Left colon (tissue), 2 donors: ENCODE measurements at regions not wholly inside any gene's neighbourhood (a gene's known extent, or its start where the extent isn't known, plus 50 kb on each side); places are given as distances from the start of the nearest gene placed in this dataset.

ENCODE experiments used
- ATAC-seq: fragments of 200-7000 bp; cut with Tn5 transposase; one replicate; pipeline ENCODE4 v1.9.1; 2020; ENCODE audit warnings: mild to moderate bottlenecking, moderate library complexity
- DNase-seq, 2 donors: peaks; one replicate each; pipeline ENCODE4 v3.0.0-alpha.2; 2020
- intact Hi-C, 2 donors: fragments of 100-400 bp; cut with DNase I in 1 of 2; cut with micrococcal nuclease in 1 of 2; formaldehyde crosslinking; loops; one replicate each; pipeline versions ENCODE4 v1.11.2 to v1.14.0; 2022; cut with DNase I, micrococcal nuclease
- donor health status: DM: no; HTN: no; CAD: no.
- donor health status: DM: yes; HTN: yes; CAD: no.

DNA sequence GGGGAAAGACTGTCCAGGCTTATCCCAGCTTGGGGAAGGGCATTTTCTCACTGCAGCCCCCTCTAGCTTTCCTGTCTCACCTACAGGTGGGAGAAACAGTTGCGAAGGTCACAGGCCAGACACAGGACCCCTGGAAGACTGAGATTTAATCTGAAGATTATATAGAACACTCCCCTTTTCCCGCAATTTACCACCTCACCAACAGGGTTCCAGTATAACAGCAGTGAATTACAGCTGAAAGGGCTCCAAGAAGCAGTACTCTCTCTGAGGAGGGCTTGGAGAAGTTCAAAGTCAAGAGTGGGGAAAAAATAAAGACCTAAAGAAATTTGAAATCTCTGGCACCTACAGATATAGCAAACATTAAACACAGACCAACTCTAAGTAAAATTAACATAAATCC is 111.9 kb downstream of the ANKRD60 start:
- intact Hi-C loops = no loop called here
- ATAC-seq (no peak), DNase-seq (no peak)

DNA sequence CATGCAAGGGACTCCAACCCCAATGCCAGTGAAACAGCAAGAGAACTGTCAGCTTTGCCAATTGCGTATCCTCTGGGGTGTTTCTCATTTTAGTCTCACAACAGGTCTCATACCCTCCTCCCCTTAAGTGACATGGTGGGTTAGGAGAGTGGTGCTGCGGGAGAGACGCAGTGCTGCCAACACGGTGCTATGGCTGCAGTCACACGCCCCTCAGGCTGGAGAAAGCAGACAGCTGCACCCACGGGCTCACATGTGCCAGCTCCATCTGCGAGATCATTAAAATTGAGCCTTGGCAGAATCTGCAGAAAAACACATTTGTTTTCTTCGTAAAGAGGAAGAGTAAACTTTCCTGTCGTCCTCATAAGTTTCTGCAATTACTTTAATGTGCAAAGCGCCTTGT is 114.7 kb downstream of the ANKRD60 start:
- no peak for DNase-seq
- ATAC-seq = no peak
- intact Hi-C loops = no loop called here

DNA sequence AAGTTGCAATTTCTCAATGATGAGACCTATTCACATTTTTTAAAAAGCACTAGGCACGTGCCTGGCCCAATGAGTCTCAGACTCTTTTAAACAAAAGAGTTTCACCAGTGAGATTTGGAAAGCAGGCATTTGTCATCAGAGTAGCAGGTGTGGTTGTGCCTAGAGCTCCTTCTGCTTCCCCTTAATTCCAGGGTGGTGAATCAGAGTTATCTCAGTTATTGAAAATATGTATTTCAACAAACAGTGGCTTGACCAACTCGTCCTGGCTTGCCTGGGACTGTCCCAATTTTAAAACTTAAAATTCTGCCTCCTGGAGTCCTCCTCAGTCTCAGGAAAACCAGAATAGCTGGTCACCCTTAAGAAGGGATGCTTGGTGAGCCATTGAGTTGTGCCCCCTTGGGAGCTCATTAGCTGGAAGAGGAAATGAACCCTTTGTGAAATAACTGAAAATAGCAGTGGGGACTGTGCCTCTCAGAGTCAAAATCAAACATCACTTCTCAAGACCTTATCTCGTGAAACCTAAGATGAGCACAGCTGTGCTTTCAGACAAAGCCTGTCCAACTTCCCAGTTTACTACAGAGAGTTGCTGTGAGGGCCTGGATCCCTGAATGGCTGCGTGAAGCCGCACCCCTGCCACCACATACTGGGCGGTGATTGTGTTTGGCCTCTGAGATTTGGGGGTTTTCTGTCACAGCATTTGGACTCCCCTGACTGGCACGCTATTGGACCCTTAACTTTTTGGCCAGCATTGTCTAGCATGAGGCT is 116.3 kb downstream of the ANKRD60 start:
- DNase-seq = no peak
- ATAC-seq = no peak
- intact Hi-C loops = no loop called here

DNA sequence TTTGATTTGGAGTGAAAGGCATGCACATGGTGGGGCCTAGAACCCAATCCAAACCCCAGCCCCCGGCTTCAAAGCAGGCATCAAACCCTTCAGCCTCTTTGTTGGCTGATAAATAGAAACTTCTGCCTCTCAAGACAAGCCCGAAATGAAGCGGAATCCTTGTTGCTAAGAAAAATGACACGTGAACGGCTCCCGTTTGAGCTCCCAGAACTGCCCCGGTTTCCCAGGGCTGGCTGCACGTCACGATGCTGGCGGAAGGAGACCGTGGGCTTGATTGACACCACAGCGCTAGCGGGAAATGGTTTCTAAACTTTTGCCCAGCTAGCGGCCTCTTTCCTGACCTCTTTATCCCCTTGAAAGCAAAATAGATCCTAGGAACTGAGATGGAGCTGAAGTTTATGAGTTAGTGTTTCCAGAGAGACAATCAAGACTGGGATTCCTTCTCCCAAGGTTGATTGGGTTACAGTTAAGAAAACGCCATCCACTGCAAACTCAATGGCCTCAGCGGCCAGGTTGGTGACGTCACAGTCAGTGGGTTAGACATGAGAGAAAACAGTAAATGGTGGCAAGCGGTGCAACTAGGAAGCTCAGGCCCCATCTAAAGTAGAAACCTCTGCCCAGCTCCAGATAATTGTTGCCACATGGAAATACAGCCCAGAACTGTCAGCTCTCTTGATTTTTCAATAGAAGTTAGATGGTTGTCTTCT is 117.0 kb downstream of the ANKRD60 start:
- intact Hi-C loops = no loop called here
- DNase-seq (no peak), ATAC-seq (no peak)

DNA sequence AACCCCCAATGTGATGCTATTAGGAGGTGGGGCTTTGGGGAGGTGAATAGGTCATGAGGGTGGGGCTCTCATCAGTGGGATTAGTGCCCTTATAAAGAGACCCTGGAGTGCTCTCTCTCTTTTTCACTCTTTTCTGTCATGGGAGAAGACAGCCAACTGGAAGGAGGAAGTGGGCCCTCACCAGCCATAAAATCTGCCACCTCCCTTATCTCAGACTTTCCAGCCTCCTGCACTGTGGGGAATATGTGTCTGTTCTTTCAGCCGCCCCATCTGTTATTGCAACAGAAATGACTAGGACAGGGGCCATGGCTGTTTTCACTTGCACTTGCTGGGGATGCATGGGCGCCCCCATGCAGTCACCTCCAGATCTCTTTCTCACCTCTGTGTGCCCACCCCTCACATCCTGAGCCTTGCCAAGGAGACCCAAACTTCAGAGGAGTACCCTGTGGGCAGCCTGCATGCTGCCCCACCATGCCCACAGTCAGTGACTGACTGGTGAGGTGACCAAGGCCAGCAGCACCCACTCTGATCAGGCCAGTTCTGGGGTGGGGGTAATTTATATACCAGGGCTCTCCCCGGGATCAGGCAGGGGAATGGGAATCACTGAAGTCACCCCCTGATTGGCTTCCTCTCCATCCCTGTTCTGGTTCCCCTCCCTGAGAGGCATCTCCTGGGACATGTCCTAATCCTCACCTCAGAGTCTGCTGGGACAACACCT is 118.4 kb downstream of the ANKRD60 start:
- no peak for DNase-seq
- intact Hi-C loops = no loop called here
- no peak for ATAC-seq

DNA sequence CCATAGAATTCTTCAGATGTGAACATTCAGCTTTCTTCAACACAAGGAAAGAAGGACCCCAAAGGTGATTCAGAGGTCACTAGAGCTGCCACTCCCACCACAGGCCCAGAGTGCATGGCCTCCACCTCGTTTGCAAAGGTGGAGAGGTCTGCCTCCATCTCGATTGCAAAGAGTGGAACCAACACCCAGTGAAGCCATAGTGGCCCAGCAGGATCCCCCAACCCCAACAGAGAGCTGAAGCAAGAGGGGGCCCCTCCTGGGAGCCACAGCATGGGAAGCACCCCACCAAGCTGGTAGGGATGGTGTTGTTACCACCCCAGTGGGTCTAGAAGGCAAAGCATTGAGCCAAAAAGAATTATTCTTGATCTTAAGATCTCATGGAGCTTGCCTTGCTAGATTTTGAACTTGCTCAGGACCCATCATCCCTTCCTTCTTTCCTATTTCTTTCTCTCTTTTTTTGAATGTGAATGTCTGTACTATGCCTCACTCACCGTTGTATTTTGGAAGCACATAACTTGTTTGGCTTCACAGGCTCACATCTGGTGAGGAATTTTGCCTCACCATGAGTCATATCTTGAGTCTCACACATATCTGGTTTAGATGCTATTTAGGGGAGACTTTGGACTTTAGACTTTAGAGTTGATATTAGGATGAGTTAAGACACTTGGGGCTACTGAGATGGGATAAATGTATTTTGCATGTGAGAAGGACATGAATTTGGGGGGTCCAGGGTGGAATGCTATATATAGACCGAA is 119.2 kb downstream of the ANKRD60 start:
- no peak for DNase-seq
- intact Hi-C loops = no loop called here
- ATAC-seq = no peak

DNA sequence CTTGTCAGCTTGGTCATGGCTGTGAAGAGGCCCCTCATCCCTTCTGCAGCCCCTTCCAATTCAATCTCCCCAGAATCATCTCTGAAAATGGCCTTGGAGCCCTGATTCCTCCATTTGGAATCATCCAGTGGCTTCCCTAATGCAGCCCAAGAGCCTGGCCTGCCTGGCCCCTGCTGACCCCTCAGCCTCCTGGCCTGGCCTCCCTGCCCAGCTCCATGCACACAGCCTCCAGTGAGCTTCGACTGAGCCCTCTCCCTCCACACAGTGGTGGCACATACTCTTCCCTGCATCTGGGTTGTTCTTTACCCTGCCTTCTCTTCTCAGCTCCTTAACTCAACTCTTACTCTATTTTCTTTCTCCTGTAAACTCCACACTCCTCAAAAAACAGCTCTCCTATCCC is 120.9 kb downstream of the ANKRD60 start:
- DNase-seq (no peak), ATAC-seq (no peak)
- intact Hi-C loops = no loop called here

DNA sequence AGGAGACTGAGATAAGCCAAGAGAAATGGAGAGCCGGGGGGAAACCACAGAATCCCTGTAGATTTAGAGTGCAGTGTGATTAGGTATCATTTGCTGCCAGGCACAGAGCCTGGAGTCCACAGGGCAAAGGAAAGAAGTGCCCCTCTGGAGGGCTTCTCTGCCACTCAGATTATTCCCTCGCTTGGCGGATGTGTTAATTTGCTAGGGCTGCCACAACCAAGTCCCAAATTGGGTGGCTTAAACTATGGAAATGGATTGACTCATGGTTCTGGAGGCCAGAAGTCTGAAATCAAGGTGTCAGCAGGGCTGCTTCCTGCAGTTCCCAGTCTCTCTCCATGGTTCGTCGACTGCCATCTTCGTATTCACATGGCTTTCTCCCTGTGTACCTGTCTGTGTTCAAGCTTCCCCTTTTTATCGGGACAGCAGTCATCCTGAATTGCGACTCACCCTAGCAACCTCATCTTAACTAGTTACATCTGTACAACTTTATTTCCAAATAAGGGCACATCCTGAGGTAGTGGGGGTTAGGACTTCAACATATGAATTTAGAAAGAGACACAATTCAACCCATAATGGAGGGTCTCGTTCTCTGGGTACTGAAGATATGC is 122.2 kb downstream of the ANKRD60 start:
- no peak for ATAC-seq
- DNase-seq = no peak
- intact Hi-C loops = no loop called here

DNA sequence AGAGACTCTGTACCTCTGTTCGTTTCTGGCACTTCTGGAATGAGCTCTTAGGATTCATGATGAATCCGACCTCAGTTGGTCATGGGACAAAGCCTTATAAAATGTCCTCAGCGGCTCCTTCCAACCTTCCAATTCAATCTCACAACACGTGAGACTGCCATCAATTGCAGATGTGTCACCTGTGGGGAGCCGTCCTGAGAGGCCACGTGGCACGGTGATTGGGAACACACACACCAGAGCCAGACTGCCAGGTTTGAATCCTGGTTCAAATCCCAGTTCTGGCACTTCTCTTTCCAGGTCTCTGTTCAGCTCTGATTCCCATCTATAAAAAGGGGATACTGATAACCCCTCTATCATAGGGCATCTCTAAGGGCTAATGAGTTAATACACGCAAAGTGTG is 124.5 kb downstream of the ANKRD60 start:
- ATAC-seq = no peak
- intact Hi-C loops = no loop called here
- no peak for DNase-seq

DNA sequence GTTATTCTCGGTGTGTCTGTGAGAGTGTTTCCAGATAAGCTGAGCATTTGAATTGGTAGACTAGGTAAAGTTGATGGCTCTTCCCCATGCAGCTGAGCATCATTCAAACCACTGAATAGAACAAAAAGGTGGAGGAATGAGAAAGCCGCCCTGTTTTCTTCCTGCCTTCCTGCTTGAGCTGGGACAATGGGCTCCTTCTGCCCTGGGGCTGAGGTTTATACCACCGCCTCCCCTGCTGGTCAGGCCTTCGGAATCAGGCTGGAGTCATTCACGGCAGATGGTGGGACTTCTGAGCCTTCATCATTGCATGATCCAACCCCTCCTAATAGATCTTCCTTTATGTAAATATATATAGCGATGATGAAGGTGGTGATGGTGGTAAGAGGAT is 124.9 kb downstream of the ANKRD60 start:
- no peak for ATAC-seq
- intact Hi-C loops = no loop called here
- DNase-seq = no peak

DNA sequence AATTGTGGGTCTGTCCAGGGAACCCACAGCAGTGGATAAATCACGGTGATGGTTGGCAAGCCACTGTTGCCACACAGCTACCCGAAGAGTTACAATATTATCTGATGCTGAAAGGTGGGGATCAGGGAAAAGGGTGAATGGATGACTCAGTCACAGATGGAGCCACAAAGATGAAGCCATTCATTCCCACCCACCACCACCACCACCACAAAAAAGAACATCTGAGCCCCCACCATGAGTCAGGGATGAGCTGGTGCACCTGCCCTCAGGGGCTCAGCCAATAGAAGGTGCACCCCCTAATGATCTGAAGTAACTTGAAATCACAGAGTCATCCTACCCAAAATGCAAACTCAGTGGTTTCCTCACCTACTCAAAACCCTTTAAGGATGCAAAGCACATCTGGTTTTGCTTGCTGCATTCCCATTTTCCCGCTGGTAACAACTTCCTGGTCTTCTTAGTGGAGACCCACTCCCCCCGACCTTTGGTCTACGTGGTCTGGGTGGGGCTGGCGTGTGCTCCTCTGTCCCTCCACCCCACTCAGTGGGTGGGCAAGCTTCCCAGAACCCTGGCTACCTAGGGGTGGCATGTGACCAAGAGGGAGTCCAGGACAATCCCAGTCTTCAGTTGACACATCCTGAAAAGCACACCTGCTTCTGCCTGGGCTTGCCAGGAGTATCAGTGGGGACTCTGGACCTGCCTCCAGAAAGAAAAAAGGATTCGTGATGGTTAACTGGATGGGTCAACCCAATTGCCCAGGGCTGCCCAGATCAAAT is 125.5 kb downstream of the ANKRD60 start:
- ATAC-seq = no peak
- intact Hi-C loops = no loop called here
- no peak for DNase-seq

DNA sequence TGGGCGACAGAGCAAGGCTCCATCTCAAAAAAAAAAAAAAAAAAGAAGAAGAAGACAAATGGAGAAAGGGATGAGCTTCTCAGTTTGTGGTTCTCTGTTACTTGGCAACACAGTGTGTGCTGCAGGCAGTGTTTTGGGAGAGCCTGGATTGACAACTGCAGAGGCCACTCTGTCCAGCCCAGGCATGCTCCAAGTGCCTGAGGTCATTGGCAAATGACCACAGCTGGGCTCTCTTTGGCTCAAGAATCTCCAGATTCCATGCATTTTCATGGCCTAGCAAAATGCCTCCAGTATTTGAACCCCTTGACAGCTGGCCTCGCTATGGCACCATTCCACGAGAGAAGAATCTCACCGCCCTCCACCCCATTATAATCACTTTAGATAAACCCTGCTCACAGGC is 126.2 kb downstream of the ANKRD60 start:
- intact Hi-C loops = no loop called here
- DNase-seq (no peak), ATAC-seq (no peak)

DNA sequence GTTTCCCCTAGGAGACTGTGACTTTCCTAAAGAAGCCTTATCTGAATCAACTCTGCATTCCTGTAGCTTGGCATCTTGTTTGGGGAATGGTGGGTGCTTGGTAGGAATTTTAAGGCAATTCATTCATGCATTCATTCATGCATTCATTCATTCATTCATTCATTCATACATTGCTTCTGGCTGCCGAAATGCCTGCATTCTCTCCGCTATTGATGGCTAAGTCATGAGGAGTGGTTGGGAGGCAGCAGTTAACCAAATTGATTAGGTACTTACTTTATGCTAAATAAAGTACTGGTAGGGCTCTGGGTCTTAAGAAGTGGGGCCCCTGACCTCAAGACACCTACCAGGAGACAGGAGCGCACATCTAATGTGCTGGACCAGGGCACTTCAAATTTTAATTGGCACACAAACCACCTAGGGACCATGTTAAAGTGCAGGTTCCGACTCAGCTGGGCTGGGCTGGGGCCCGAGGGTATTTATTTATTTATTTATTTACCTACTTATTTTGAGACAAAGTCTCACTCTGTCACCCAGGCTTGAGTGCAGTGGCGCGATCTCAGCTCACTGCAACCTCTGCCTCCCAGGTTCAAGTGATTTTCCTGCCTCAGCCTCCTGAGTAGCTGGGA is 127.6 kb downstream of the ANKRD60 start:
- ATAC-seq = no peak
- no peak for DNase-seq
- intact Hi-C loops = no loop called here

DNA sequence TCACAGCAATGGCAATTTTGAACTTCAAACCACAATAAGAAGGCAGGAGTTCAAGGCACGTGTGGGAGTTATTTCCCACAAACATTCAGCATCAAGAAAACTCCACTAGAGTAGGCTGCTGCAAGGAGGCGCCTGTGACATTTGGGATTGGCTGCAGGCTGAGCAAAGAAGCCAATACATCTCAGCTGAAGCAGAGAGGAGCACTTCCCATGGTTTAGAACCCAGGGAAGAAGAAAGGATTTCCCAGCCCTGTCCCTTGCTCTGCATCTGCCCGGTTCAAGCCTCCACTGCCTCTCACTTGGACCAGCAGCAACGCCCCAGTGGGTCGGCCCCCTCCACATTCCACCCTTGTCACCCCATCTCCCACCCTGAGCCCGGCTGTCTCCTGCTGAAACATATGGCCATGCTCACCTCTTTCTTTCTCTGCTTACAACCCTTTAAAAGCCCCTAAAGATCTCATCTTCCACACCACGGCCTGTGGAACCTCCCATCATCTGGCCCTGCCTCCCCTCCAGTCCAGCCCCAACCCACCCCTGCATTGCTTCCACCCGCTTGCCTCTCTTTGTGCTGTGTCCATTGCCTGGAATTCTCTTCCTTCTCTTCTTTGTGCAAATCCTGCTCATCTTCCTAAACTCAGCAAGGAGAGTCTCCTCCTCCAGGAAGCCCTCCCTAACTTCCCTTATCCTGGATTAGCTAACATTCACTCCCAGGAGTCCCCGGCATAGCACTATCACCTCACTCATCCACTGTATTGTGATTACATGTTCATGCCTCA is 128.3 kb downstream of the ANKRD60 start:
- ATAC-seq (no peak), DNase-seq (no peak)
- intact Hi-C loops = no loop called here

DNA sequence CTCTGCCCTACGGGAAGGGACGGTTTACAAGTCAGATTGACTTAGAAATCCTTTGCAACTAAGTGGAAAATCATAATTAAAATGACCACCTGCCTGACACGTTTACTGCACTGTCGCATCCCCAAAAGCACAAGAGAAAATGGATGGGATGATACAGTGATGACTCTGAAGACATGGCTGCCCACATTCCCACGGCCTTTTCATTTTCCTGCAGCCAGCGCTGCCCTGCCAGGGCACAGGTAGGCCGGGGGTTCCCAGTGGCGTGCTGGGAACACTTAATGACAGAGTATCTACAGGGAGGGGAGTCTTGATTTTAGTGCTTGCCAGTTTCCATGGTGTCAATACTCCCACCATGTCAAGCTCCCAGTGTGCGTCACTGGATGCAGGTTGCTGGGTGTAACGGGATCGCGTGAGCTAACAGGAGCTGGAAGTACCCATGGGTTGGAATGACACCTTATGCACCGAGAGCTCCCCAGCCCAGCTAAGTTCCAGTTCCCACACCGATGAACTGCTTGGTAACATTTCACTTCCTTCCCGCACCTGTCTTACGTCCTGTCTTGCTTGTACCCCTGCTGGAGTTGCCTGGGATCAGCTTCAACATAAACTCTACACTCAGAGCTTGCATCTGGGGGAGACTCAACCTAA is 129.0 kb downstream of the ANKRD60 start:
- no peak for DNase-seq
- ATAC-seq = no peak
- intact Hi-C loops = no loop called here

DNA sequence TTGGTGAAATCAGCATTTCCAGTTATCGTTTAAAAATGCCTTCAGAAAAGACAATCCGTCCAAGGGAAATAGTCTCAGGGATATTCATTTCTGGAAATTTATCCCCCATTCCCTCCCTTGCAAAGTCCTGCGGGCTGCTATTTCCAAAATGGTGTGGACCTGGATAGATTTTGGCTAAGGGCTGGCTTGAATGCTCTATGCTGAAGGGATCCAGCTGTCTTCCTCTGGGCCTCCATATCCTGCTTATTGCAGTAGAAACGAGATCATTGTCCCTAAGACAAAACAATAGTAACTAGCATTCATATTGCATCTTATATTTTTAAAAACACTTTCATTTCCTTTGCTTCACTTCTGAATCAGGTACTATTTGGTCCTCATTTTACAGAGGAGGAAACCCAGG is 129.9 kb downstream of the ANKRD60 start:
- intact Hi-C loops = no loop called here
- ATAC-seq (no peak), DNase-seq (no peak)

DNA sequence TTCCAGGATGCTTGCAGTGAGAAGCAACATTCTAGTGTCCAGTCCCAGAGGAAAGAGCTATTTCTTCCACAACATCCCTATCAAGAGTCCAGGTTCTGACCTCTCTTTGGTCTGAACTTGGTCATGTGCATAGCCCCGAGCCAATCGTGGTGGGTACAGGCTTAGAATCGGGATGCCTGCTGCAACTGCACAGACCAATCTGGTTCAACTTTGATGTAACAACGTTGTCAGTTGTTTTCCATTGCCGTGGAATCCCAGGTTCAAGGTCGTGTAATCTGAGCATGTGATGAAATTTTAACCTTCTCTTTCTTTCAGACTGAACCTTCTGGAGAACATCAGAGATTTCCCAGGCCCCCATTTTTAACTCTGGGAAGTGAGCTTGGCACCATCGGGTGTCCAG is 130.5 kb downstream of the ANKRD60 start:
- ATAC-seq = no peak
- no peak for DNase-seq
- intact Hi-C loops = no loop called here
